ENCODE measurements at regions not wholly inside any gene's neighbourhood (a gene's known extent, or its start where the extent isn't known, plus 50 kb on each side); places are given as distances from the start of the nearest gene placed in this dataset.

- no peak for DNase-seq
Observed at GRCh38 chr2:219692521-219692920, 65.1 kb downstream of the SLC4A3 start.

GRCh38 chr2:219695145-219695709, 67.8 kb downstream of the SLC4A3 start:
- no peak for DNase-seq

GRCh38 chr2:219697811-219698747, 70.6 kb downstream of the SLC4A3 start:
- DNase-seq: no peak

- DNase-seq: peak in 2 of 3 experiments; percentile 28 to 54
Observed at GRCh38 chr2:219698748-219699439, 71.5 kb downstream of the SLC4A3 start.

- DNase-seq: no peak
Observed at GRCh38 chr2:219699440-219699821, 72.0 kb downstream of the SLC4A3 start.

GRCh38 chr2:219701847-219702634, 74.6 kb downstream of the SLC4A3 start:
- DNase-seq: no peak

GRCh38 chr2:219702796-219703545, 75.5 kb downstream of the SLC4A3 start:
- no peak for DNase-seq

GRCh38 chr2:219704878-219705277, 77.4 kb downstream of the SLC4A3 start:
- no peak for DNase-seq

GRCh38 chr2:219706823-219707281, 79.4 kb downstream of the SLC4A3 start:
- peak in 1 of 3 experiments; percentile 23 for DNase-seq

GRCh38 chr2:219707496-219708285, 80.3 kb downstream of the SLC4A3 start:
- peak in 1 of 3 experiments; percentile 34 for DNase-seq

- no peak for DNase-seq
Observed at GRCh38 chr2:219709331-219709761, 81.9 kb downstream of the SLC4A3 start.

- no peak for DNase-seq
Observed at GRCh38 chr2:219713110-219713509, 85.7 kb downstream of the SLC4A3 start.

- DNase-seq: no peak
Observed at GRCh38 chr2:219714681-219715400, 87.4 kb downstream of the SLC4A3 start.

- DNase-seq: no peak
Observed at GRCh38 chr2:219718066-219718465, 90.6 kb downstream of the SLC4A3 start.

GRCh38 chr2:219719521-219719920, 92.1 kb downstream of the SLC4A3 start:
- DNase-seq: no peak

- DNase-seq: no peak
Observed at GRCh38 chr2:219720956-219721355, 93.5 kb downstream of the SLC4A3 start.

- peak in 1 of 3 experiments; percentile 18 for DNase-seq
Observed at GRCh38 chr2:219722276-219722879, 94.9 kb downstream of the SLC4A3 start.

- no peak for DNase-seq
Observed at GRCh38 chr2:219723311-219723710, 95.9 kb downstream of the SLC4A3 start.

GRCh38 chr2:219724628-219725027, 97.2 kb downstream of the SLC4A3 start:
- DNase-seq: no peak

GRCh38 chr2:219726916-219727315, 99.5 kb downstream of the SLC4A3 start:
- peak in 1 of 3 experiments; percentile 27 for DNase-seq

All from NCI-H1417 (cell line).